ENCODE measurements at regions not wholly inside any gene's neighbourhood (a gene's known extent, or its start where the extent isn't known, plus 50 kb on each side); places are given as distances from the start of the nearest gene placed in this dataset.

- TF ChIP-seq CTCF (IDR thresholded peaks at IDR 0.05) = no peak
- TF ChIP-seq POLR2A (IDR thresholded peaks at IDR 0.05) = no peak
Observed at GRCh38 chr3:143201870-143202752, 82.5 kb downstream of the CHST2 start.
